ENCODE measurements at regions not wholly inside any gene's neighbourhood (a gene's known extent, or its start where the extent isn't known, plus 50 kb on each side); places are given as distances from the start of the nearest gene placed in this dataset.

DNA sequence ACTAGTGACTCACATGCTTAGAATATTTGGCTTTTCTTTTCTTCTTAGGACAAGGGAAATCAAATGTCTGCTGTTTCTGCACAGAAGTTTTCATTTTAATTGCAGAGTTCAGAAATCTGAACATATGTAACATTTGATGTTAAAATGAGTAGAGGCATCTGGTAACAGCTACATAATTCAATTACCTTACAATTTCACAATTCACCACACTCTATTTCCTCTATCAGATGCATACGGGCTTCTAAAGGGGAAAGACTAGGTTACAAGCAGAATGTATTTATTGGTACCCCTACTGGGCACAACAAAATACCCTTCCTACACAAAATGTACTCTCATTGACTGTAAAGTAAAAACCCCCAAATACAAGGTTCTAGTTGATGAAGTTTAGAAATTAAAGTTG, 176.0 kb downstream of the SOX2 start:
- Histone ChIP-seq H3K36me3 (ENCODE audit: insufficient read depth, low read length) (no peaks in the 10 kb centered on the region), H4K20me1 (ENCODE audit: insufficient read depth, low read length) (no peaks in the 10 kb centered on the region), H3K4me1 (ENCODE audit: insufficient read depth, low read length) (no peaks in the 10 kb centered on the region), H3K27ac (ENCODE audit: low read depth, low read length) (no peak overlapping the region), H3K79me2 (ENCODE audit: insufficient read depth, low read length) (no peaks in the 10 kb centered on the region), H3K9me3 (ENCODE audit: low read depth, low read length) (no peaks in the 10 kb centered on the region), H3K4me3 (ENCODE audit: insufficient read depth, low read length) (no peak overlapping the region), H3K27me3 (ENCODE audit: insufficient read depth, low read length) (no peaks in the 10 kb centered on the region), H3K4me2 (ENCODE audit: insufficient read depth, low read length) (no peak overlapping the region), H2AFZ (ENCODE audit: low read length) (no peak overlapping the region)
- no peak for DNase-seq (ENCODE audit: insufficient read length, low spot score, missing footprints)
- TF ChIP-seq, protein P1, sequence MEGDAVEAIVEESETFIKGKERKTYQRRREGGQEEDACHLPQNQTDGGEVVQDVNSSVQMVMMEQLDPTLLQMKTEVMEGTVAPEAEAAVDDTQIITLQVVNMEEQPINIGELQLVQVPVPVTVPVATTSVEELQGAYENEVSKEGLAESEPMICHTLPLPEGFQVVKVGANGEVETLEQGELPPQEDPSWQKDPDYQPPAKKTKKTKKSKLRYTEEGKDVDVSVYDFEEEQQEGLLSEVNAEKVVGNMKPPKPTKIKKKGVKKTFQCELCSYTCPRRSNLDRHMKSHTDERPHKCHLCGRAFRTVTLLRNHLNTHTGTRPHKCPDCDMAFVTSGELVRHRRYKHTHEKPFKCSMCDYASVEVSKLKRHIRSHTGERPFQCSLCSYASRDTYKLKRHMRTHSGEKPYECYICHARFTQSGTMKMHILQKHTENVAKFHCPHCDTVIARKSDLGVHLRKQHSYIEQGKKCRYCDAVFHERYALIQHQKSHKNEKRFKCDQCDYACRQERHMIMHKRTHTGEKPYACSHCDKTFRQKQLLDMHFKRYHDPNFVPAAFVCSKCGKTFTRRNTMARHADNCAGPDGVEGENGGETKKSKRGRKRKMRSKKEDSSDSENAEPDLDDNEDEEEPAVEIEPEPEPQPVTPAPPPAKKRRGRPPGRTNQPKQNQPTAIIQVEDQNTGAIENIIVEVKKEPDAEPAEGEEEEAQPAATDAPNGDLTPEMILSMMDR (IDR thresholded peaks at IDR 0.05; ENCODE audit: extremely low read depth, low read depth, low read length), result no peak

DNA sequence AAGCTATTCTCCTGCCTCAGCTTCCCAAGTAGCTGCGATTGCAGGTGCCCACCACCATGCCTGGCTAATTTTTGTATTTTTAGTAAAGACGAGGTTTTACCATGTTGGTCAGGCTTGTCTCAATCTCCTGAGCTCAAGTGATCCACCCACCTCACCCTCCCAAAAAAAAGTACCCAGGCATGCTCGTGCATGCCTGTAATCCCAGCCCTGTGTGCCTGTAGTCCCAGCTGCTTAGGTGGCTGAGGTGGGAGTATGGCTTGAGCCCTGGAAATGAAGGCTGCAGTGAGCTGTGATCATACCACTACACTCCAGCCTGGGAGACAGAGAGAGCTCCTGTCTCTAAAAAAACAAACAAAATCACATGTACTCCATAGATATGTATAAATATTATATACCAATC, 176.5 kb downstream of the SOX2 start:
- no peaks in the 10 kb centered on the region for H3K9me3 ChIP-seq (ENCODE audit: low read depth, low read length)
- H3K79me2 ChIP-seq (ENCODE audit: insufficient read depth, low read length), result no peaks in the 10 kb centered on the region
- H3K36me3 ChIP-seq (ENCODE audit: insufficient read depth, low read length), result no peaks in the 10 kb centered on the region
- H3K27me3 ChIP-seq (ENCODE audit: insufficient read depth, low read length), result no peaks in the 10 kb centered on the region
- no peaks in the 10 kb centered on the region for H4K20me1 ChIP-seq (ENCODE audit: insufficient read depth, low read length)
- TF ChIP-seq, protein P1 (IDR thresholded peaks at IDR 0.05; ENCODE audit: extremely low read depth, low read depth, low read length), result no peak
- H3K4me3 ChIP-seq (ENCODE audit: insufficient read depth, low read length), result no peak overlapping the region
- H3K27ac ChIP-seq (ENCODE audit: low read depth, low read length), result no peak overlapping the region
- DNase-seq (ENCODE audit: insufficient read length, low spot score, missing footprints), result no peak
- H3K4me2 ChIP-seq (ENCODE audit: insufficient read depth, low read length), result no peak overlapping the region
- H3K4me1 ChIP-seq (ENCODE audit: insufficient read depth, low read length), result no peaks in the 10 kb centered on the region
- no peak overlapping the region for H2AFZ ChIP-seq (ENCODE audit: low read length)

DNA sequence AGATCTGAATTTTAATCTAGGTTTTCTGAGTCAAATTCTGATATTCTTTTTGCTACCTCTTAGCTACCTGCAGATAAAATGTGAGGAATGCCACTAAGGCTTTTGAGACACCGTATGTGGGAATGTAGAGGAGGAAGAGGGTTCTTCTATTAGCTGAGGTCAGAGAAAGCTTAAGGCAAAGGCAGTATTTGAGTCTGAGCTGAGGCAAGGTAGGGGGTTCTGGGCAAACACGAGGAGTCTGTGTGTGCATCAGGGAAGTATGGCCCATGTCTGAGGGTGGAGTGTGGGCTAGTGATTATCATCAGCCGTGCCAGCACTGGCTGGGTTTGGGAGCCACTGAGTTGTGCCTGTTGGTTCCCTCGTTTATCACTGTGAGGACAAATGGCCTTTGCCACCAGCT, 181.1 kb downstream of the SOX2 start:
- Histone ChIP-seq H3K9me3 (ENCODE audit: low read depth, low read length) (no peaks in the 10 kb centered on the region), H3K27ac (ENCODE audit: low read depth, low read length) (no peak overlapping the region), H3K79me2 (ENCODE audit: insufficient read depth, low read length) (no peaks in the 10 kb centered on the region), H3K27me3 (ENCODE audit: insufficient read depth, low read length) (no peaks in the 10 kb centered on the region), H4K20me1 (ENCODE audit: insufficient read depth, low read length) (no peaks in the 10 kb centered on the region), H3K36me3 (ENCODE audit: insufficient read depth, low read length) (no peaks in the 10 kb centered on the region), H2AFZ (ENCODE audit: low read length) (no peak overlapping the region), H3K4me3 (ENCODE audit: insufficient read depth, low read length) (no peak overlapping the region), H3K4me1 (ENCODE audit: insufficient read depth, low read length) (no peaks in the 10 kb centered on the region), H3K4me2 (ENCODE audit: insufficient read depth, low read length) (no peak overlapping the region)
- DNase-seq (ENCODE audit: insufficient read length, low spot score, missing footprints), result no peak
- TF ChIP-seq, protein P1 (IDR thresholded peaks at IDR 0.05; ENCODE audit: extremely low read depth, low read depth, low read length), result no peak

DNA sequence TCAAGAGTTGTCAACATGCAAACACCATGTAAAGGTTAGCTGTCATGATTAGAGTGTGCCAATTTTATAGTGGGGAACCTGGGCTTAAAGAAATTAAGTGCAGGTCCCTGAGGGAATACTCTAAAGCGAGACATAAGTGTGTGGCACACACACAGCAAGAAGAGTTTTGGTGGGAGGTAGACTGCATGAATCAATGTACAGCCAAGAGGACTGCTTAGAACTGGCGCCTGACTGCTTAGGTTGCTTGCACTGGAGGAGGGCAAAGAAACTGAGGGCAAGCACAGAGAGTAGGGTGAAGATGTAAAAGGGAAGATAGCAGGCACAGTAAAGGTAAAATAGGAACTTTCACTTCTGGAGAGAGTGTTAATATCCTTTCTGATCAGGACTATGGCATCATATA, 184.9 kb downstream of the SOX2 start:
- DNase-seq (ENCODE audit: insufficient read length, low spot score, missing footprints), result no peak
- Histone ChIP-seq H3K27ac (ENCODE audit: low read depth, low read length) (no peak overlapping the region), H3K79me2 (ENCODE audit: insufficient read depth, low read length) (no peaks in the 10 kb centered on the region), H4K20me1 (ENCODE audit: insufficient read depth, low read length) (no peaks in the 10 kb centered on the region), H3K36me3 (ENCODE audit: insufficient read depth, low read length) (no peaks in the 10 kb centered on the region), H3K27me3 (ENCODE audit: insufficient read depth, low read length) (no peaks in the 10 kb centered on the region), H3K4me1 (ENCODE audit: insufficient read depth, low read length) (no peaks in the 10 kb centered on the region), H3K9me3 (ENCODE audit: low read depth, low read length) (no peaks in the 10 kb centered on the region), H3K4me3 (ENCODE audit: insufficient read depth, low read length) (no peak overlapping the region), H2AFZ (ENCODE audit: low read length) (no peak overlapping the region), H3K4me2 (ENCODE audit: insufficient read depth, low read length) (no peak overlapping the region)
- TF ChIP-seq, protein P1 (IDR thresholded peaks at IDR 0.05; ENCODE audit: extremely low read depth, low read depth, low read length), result no peak
